ENCODE measurements at regions not wholly inside any gene's neighbourhood (a gene's known extent, or its start where the extent isn't known, plus 50 kb on each side); places are given as distances from the start of the nearest gene placed in this dataset.

- H3K4me3 ChIP-seq (replicated peaks; ENCODE audit: low read depth, low read length) = no peak overlapping the region
- no peak for TF ChIP-seq CTCF (IDR thresholded peaks at IDR 0.05; ENCODE audit: low read length, missing control alignments)
- no peak for DNase-seq (ENCODE audit: low read depth)
Observed at GRCh38 chr2:150107170-150107569, 380.3 kb downstream of the RND3 start.

GRCh38 chr2:150101947-150102346 lies 385.5 kb downstream of the RND3 start:
- no peak for DNase-seq (ENCODE audit: low read depth)
- TF ChIP-seq CTCF (IDR thresholded peaks at IDR 0.05; ENCODE audit: low read length, missing control alignments) = no peak
- no peak overlapping the region for H3K4me3 ChIP-seq (replicated peaks; ENCODE audit: low read depth, low read length)

GRCh38 chr2:150100834-150101233 lies 386.6 kb downstream of the RND3 start:
- DNase-seq (ENCODE audit: low read depth) = no peak
- no peak overlapping the region for H3K4me3 ChIP-seq (replicated peaks; ENCODE audit: low read depth, low read length)
- TF ChIP-seq CTCF (IDR thresholded peaks at IDR 0.05; ENCODE audit: low read length, missing control alignments) = no peak

GRCh38 chr2:150100336-150100735 lies 387.1 kb downstream of the RND3 start:
- no peak for DNase-seq (ENCODE audit: low read depth)
- H3K4me3 ChIP-seq (replicated peaks; ENCODE audit: low read depth, low read length) = no peak overlapping the region
- TF ChIP-seq CTCF (IDR thresholded peaks at IDR 0.05; ENCODE audit: low read length, missing control alignments) = no peak

- H3K4me3 ChIP-seq (replicated peaks; ENCODE audit: low read depth, low read length) = no peak overlapping the region
- TF ChIP-seq CTCF (IDR thresholded peaks at IDR 0.05; ENCODE audit: low read length, missing control alignments) = no peak
- DNase-seq (ENCODE audit: low read depth) = no peak
Observed at GRCh38 chr2:150099805-150100204, 387.7 kb downstream of the RND3 start.

- DNase-seq (ENCODE audit: low read depth) = peak; percentile 77
- peak; percentile 56 for TF ChIP-seq CTCF (IDR thresholded peaks at IDR 0.05; ENCODE audit: low read length, missing control alignments)
- no peak overlapping the region for H3K4me3 ChIP-seq (replicated peaks; ENCODE audit: low read depth, low read length)
Observed at GRCh38 chr2:150097901-150098531, 389.5 kb downstream of the RND3 start.

- no peak for DNase-seq (ENCODE audit: low read depth)
- no peak overlapping the region for H3K4me3 ChIP-seq (replicated peaks; ENCODE audit: low read depth, low read length)
- no peak for TF ChIP-seq CTCF (IDR thresholded peaks at IDR 0.05; ENCODE audit: low read length, missing control alignments)
Observed at GRCh38 chr2:150097402-150097801, 390.1 kb downstream of the RND3 start.
